G401.6 (cell line): ENCODE measurements at regions not wholly inside any gene's neighbourhood (a gene's known extent, or its start where the extent isn't known, plus 50 kb on each side); places are given as distances from the start of the nearest gene placed in this dataset.

Experiments
- FAIRE-seq: peaks from 2 replicates; lab custom pipeline; 2012; peaks lifted over from hg19 to GRCh38; lab: Jason Lieb, UNC

GRCh38 chr4:121226362-121226761 is 62.2 kb upstream of the TNIP3 start:
- FAIRE-seq: no peak

GRCh38 chr4:121221608-121222007 is 57.5 kb upstream of the TNIP3 start:
- no peak for FAIRE-seq

- no peak for FAIRE-seq
These were observed 57.1 kb upstream of the TNIP3 start for GRCh38 chr4:121221201-121221600.

GRCh38 chr4:121220698-121221097 is 56.6 kb upstream of the TNIP3 start:
- FAIRE-seq: no peak

- no peak for FAIRE-seq
These were observed 55.1 kb upstream of the TNIP3 start for GRCh38 chr4:121219227-121219626.

GRCh38 chr4:121217351-121217750 is 53.2 kb upstream of the TNIP3 start:
- FAIRE-seq: no peak

- FAIRE-seq: no peak
These were observed 52.3 kb upstream of the TNIP3 start for GRCh38 chr4:121216461-121216860.

- FAIRE-seq: no peak
These were observed 49.8 kb upstream of the TNIP3 start for GRCh38 chr4:121213940-121214339.
